SK-N-SH (cell line): ENCODE measurements at regions not wholly inside any gene's neighbourhood (a gene's known extent, or its start where the extent isn't known, plus 50 kb on each side); places are given as distances from the start of the nearest gene placed in this dataset.

Source experiments
- CTCF ChIA-PET: fragments of 300-600, 350-600 bp; formaldehyde crosslinking; extraction: SDS; loops from one replicate; lab custom pipeline; 2021; lab: Yijun Ruan, JAX
- POLR2A ChIA-PET: fragments of 350-600 bp; sonication (Branson Sonifier 250); formaldehyde crosslinking; extraction: SDS; loops from one replicate; lab custom pipeline; 2020; ENCODE audit warnings: antibody characterized with exemption, inconsistent platforms; lab: Yijun Ruan, JAX
- DNase-seq: peaks from one replicate; pipeline ENCODE4 v3.0.0; 2012
- H2AFZ ChIP-seq: fragments of 200-600 bp; sonication (generic); 2 replicates; pipeline ENCODE4 v1.8.1; 2016; ENCODE audit warnings: antibody characterized with exemption, mild to moderate bottlenecking, low read depth
- H3F3A ChIP-seq: fragments of 200-600 bp; sonication (generic); replicated peaks from 2 replicates; pipeline ENCODE3; 2016; ENCODE audit warnings: antibody characterized with exemption, mild to moderate bottlenecking; ENCODE audit not compliant: insufficient read depth
- H3K27ac ChIP-seq, 2 experiments: fragments of 200-500 bp in 1 of 2; fragments of 200-600 bp in 1 of 2; sonication (Bioruptor generic) in 1 of 2; sonication (generic), shearing (Covaris generic) in 1 of 2; 2 replicates each; pipeline versions ENCODE4 v1.5.1 to v1.6.1; 2014 to 2016; ENCODE audit warnings: low read depth in 2 of 2, inconsistent platforms in 1 of 2, low read length in 1 of 2, mild to moderate bottlenecking in 1 of 2, mixed read lengths in 1 of 2
- H3K27me3 ChIP-seq: fragments of 200-600 bp; sonication (generic), shearing (Covaris generic); 2 replicates; pipeline ENCODE4 v1.6.1; 2016; ENCODE audit warnings: mixed run types; ENCODE audit not compliant: insufficient read depth
- H3K36me3 ChIP-seq, 2 experiments: fragments of 200-500 bp in 1 of 2; fragments of 200-600 bp in 1 of 2; sonication (Bioruptor generic) in 1 of 2; sonication (generic) in 1 of 2; replicated peaks in 1 of 2; 2 replicates each; pipeline versions ENCODE3 to v1.5.1; 2014 to 2016; ENCODE audit warnings: low read length in 1 of 2, mild to moderate bottlenecking in 1 of 2; ENCODE audit not compliant: insufficient read depth in 2 of 2, control insufficient read depth in 1 of 2
- H3K4me1 ChIP-seq, 2 experiments: fragments of 200-500 bp in 1 of 2; fragments of 200-600 bp in 1 of 2; sonication (Bioruptor generic) in 1 of 2; sonication (generic), shearing (Covaris generic) in 1 of 2; 2 replicates each; pipeline versions ENCODE4 v1.5.1 to v1.6.1; 2014 to 2016; ENCODE audit warnings: low read depth in 1 of 2, low read length in 1 of 2, mixed run types in 1 of 2; ENCODE audit not compliant: insufficient read depth in 2 of 2, control insufficient read depth in 1 of 2
- H3K4me2 ChIP-seq: fragments of 200-600 bp; sonication (generic), shearing (Covaris generic); 2 replicates; pipeline ENCODE4 v1.6.1; 2017; ENCODE audit warnings: mixed run types
- H3K4me3 ChIP-seq, 2 experiments: fragments of 200-500 bp in 1 of 2; fragments of 200-600 bp in 1 of 2; sonication (Bioruptor generic) in 1 of 2; sonication (generic), shearing (Covaris generic) in 1 of 2; 2 replicates each; pipeline versions ENCODE4 v1.5.1 to v1.8.1; 2014 to 2016; ENCODE audit warnings: low read depth in 2 of 2, inconsistent platforms in 1 of 2, low read length in 1 of 2, mild to moderate bottlenecking in 1 of 2, mixed read lengths in 1 of 2, moderate library complexity in 1 of 2
- H3K79me2 ChIP-seq: fragments of 200-600 bp; sonication (generic); 2 replicates; pipeline ENCODE4 v1.8.1; 2017; ENCODE audit warnings: mild to moderate bottlenecking; ENCODE audit not compliant: insufficient read depth
- H3K9ac ChIP-seq: fragments of 200-600 bp; sonication (generic); 2 replicates; pipeline ENCODE4 v1.6.1; 2017; ENCODE audit warnings: mixed run types
- H3K9me2 ChIP-seq: fragments of 200-600 bp; sonication (generic); 2 replicates; pipeline ENCODE4 v1.6.1; 2017; ENCODE audit warnings: mixed run types
- H3K9me3 ChIP-seq: fragments of 200-600 bp; sonication (generic); 2 replicates; pipeline ENCODE4 v1.6.1; 2017; ENCODE audit warnings: mixed run types, mild to moderate bottlenecking, moderate library complexity
- H4K20me1 ChIP-seq: fragments of 200-600 bp; sonication (generic); 2 replicates; pipeline ENCODE4 v1.6.1; 2017; ENCODE audit warnings: mild to moderate bottlenecking, mixed run types; ENCODE audit not compliant: insufficient read depth
- ELF1 ChIP-seq: IDR thresholded peaks from 2 replicates; pipeline ENCODE4 v1.4.0; 2012
- FOSL2 ChIP-seq: IDR thresholded peaks from 2 replicates; pipeline ENCODE4 v1.4.0; 2012; ENCODE audit warnings: low read depth, mild to moderate bottlenecking, moderate library complexity, borderline replicate concordance
- JUND ChIP-seq: IDR thresholded peaks from 2 replicates; pipeline ENCODE4 v1.4.0; 2012
- NFIC ChIP-seq: IDR thresholded peaks from 2 replicates; pipeline ENCODE4 v1.4.0; 2012; ENCODE audit warnings: borderline replicate concordance
- POLR2AphosphoS5 ChIP-seq: IDR thresholded peaks from 2 replicates; pipeline ENCODE4 v1.6.1; 2012; ENCODE audit warnings: low read depth, low read length
- RAD21 ChIP-seq: IDR thresholded peaks from 2 replicates; pipeline ENCODE4 v1.6.1; 2012; ENCODE audit warnings: mild to moderate bottlenecking, low read length
- SMC3 ChIP-seq: IDR thresholded peaks from 2 replicates; pipeline ENCODE4 v1.6.1; 2012; ENCODE audit warnings: low read depth, low read length, improper control_type of control experiment
- TEAD4 ChIP-seq: IDR thresholded peaks from 2 replicates; pipeline ENCODE4 v1.4.0; 2012; ENCODE audit warnings: mild to moderate bottlenecking, borderline replicate concordance; ENCODE audit not compliant: insufficient read depth
- YY1 ChIP-seq: IDR thresholded peaks from 2 replicates; pipeline ENCODE4 v1.4.0; 2012; ENCODE audit warnings: low read depth, mild to moderate bottlenecking
- WGBS: methylation state at CpG from one replicate; pipeline ENCODE4 v1.1.6; 2017; ENCODE audit warnings: low lambda C conversion rate; 5-methylcytosine and 5-hydroxymethylcytosine counted together
- TF ChIP-seq, protein P1 (sequence below): fragments of 150-350 bp; IDR thresholded peaks from 2 replicates; pipeline ENCODE4 v1.6.1; 2017; ENCODE audit warnings: antibody characterized with exemption, low read length, low read depth, borderline replicate concordance
- TF ChIP-seq, protein P2 (sequence below): fragments of 200-600 bp; sonication (generic); IDR thresholded peaks from 2 replicates; pipeline ENCODE4 v1.6.1; 2017; ENCODE audit warnings: antibody characterized with exemption, mild to moderate bottlenecking, moderate library complexity
- TF ChIP-seq, protein P3 (sequence below): IDR thresholded peaks from 2 replicates; pipeline ENCODE4 v1.4.0; 2012; ENCODE audit warnings: low read depth
- TF ChIP-seq, protein P4 (sequence below): IDR thresholded peaks from 2 replicates; pipeline ENCODE4 v1.6.1; 2012; ENCODE audit warnings: mild to moderate bottlenecking, low read depth, low read length, moderate library complexity
- TF ChIP-seq, protein P5 (sequence below): IDR thresholded peaks from 2 replicates; pipeline ENCODE4; 2012

DNA sequence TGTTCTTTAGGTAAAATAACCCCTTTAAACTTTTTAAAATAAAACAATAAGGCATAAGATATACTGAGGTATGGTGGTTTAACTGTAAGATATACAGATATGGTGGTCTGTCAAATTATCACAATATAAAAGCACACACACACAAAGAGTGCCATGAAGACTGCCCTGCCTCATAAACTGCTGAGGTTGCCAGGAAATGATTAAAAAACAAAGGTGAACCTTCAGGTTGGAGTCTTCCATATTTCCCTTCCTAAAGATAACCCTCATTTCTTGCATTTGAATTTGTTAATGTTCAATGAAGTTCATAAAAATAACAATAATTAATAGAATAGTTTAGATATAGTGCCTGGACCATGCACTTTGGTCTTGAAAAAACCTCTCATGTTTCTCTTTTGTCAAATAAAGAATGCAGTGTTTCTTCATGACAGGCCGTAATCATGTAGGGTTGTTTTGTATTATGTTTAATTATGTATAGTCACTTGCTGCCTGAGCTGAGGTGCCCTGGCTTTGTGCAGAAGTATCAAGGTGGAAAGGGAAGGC lies 123.6 kb upstream of the B3GALT2 start:
- no peaks in the 10 kb centered on the region for H3K79me2 ChIP-seq
- H3K27me3 ChIP-seq = no peaks in the 10 kb centered on the region
- H2AFZ ChIP-seq = no peak overlapping the region
- H3K9ac ChIP-seq = no peak overlapping the region
- ChIA-PET CTCF (no interaction called here), POLR2A (no interaction called here)
- H3K9me2 ChIP-seq = no peaks in the 10 kb centered on the region
- no peaks in the 10 kb centered on the region for H3K36me3 ChIP-seq
- no peak for DNase-seq
- no peaks in the 10 kb centered on the region for H3F3A ChIP-seq
- no peak overlapping the region for H3K4me3 ChIP-seq
- H4K20me1 ChIP-seq = no peaks in the 10 kb centered on the region
- WGBS = 100% methylated on average over 1 of the region's 1 CpG
- TF ChIP-seq, protein P1, sequence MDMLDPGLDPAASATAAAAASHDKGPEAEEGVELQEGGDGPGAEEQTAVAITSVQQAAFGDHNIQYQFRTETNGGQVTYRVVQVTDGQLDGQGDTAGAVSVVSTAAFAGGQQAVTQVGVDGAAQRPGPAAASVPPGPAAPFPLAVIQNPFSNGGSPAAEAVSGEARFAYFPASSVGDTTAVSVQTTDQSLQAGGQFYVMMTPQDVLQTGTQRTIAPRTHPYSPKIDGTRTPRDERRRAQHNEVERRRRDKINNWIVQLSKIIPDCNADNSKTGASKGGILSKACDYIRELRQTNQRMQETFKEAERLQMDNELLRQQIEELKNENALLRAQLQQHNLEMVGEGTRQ = no peak
- TF ChIP-seq, protein P2, sequence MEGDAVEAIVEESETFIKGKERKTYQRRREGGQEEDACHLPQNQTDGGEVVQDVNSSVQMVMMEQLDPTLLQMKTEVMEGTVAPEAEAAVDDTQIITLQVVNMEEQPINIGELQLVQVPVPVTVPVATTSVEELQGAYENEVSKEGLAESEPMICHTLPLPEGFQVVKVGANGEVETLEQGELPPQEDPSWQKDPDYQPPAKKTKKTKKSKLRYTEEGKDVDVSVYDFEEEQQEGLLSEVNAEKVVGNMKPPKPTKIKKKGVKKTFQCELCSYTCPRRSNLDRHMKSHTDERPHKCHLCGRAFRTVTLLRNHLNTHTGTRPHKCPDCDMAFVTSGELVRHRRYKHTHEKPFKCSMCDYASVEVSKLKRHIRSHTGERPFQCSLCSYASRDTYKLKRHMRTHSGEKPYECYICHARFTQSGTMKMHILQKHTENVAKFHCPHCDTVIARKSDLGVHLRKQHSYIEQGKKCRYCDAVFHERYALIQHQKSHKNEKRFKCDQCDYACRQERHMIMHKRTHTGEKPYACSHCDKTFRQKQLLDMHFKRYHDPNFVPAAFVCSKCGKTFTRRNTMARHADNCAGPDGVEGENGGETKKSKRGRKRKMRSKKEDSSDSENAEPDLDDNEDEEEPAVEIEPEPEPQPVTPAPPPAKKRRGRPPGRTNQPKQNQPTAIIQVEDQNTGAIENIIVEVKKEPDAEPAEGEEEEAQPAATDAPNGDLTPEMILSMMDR = no peak
- TF ChIP-seq, protein P3, sequence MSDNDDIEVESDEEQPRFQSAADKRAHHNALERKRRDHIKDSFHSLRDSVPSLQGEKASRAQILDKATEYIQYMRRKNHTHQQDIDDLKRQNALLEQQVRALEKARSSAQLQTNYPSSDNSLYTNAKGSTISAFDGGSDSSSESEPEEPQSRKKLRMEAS = no peak
- TF ChIP-seq POLR2AphosphoS5 (no peak), RAD21 (no peak), SMC3 (no peak), YY1 (no peak), FOSL2 (no peak), NFIC (no peak), TEAD4 (no peak), ELF1 (no peak), JUND (no peak)
- TF ChIP-seq, protein P4, sequence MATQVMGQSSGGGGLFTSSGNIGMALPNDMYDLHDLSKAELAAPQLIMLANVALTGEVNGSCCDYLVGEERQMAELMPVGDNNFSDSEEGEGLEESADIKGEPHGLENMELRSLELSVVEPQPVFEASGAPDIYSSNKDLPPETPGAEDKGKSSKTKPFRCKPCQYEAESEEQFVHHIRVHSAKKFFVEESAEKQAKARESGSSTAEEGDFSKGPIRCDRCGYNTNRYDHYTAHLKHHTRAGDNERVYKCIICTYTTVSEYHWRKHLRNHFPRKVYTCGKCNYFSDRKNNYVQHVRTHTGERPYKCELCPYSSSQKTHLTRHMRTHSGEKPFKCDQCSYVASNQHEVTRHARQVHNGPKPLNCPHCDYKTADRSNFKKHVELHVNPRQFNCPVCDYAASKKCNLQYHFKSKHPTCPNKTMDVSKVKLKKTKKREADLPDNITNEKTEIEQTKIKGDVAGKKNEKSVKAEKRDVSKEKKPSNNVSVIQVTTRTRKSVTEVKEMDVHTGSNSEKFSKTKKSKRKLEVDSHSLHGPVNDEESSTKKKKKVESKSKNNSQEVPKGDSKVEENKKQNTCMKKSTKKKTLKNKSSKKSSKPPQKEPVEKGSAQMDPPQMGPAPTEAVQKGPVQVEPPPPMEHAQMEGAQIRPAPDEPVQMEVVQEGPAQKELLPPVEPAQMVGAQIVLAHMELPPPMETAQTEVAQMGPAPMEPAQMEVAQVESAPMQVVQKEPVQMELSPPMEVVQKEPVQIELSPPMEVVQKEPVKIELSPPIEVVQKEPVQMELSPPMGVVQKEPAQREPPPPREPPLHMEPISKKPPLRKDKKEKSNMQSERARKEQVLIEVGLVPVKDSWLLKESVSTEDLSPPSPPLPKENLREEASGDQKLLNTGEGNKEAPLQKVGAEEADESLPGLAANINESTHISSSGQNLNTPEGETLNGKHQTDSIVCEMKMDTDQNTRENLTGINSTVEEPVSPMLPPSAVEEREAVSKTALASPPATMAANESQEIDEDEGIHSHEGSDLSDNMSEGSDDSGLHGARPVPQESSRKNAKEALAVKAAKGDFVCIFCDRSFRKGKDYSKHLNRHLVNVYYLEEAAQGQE = no peak
- TF ChIP-seq, protein P5, sequence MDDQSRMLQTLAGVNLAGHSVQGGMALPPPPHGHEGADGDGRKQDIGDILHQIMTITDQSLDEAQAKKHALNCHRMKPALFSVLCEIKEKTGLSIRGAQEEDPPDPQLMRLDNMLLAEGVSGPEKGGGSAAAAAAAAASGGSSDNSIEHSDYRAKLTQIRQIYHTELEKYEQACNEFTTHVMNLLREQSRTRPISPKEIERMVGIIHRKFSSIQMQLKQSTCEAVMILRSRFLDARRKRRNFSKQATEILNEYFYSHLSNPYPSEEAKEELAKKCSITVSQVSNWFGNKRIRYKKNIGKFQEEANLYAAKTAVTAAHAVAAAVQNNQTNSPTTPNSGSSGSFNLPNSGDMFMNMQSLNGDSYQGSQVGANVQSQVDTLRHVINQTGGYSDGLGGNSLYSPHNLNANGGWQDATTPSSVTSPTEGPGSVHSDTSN = no peak
- H3K4me1 ChIP-seq = no peaks in the 10 kb centered on the region; a peak in 1 of 4 replicates
- no peaks in the 10 kb centered on the region for H3K9me3 ChIP-seq
- no peak overlapping the region for H3K27ac ChIP-seq
- no peak overlapping the region for H3K4me2 ChIP-seq
